HG03108 (cell line): ENCODE measurements at regions not wholly inside any gene's neighbourhood (a gene's known extent, or its start where the extent isn't known, plus 50 kb on each side); places are given as distances from the start of the nearest gene placed in this dataset.

Experiments used
- ATAC-seq: cut with Tn5 transposase; IDR thresholded peaks from one replicate; pipeline ENCODE4 v1.9.1; 2021; ENCODE audit warnings: moderate library complexity; ENCODE audit not compliant: unreplicated experiment

GRCh38 chr13:60282708-60283107 lies 114.3 kb upstream of the TDRD3 start:
- ATAC-seq: no peak

- no peak for ATAC-seq
Observed at GRCh38 chr13:60286707-60287106, 110.3 kb upstream of the TDRD3 start.

- ATAC-seq: no peak
Observed at GRCh38 chr13:60288569-60288968, 108.5 kb upstream of the TDRD3 start.

- no peak for ATAC-seq
Observed at GRCh38 chr13:60303166-60303565, 93.9 kb upstream of the TDRD3 start.

- no peak for ATAC-seq
Observed at GRCh38 chr13:60311527-60311926, 85.5 kb upstream of the TDRD3 start.

- ATAC-seq: no peak
Observed at GRCh38 chr13:60312851-60313505, 84.0 kb upstream of the TDRD3 start.

- ATAC-seq: no peak
Observed at GRCh38 chr13:60318186-60318585, 78.8 kb upstream of the TDRD3 start.

- ATAC-seq: no peak
Observed at GRCh38 chr13:60324131-60324530, 72.9 kb upstream of the TDRD3 start.

GRCh38 chr13:60326273-60326672 lies 70.7 kb upstream of the TDRD3 start:
- no peak for ATAC-seq

GRCh38 chr13:60327511-60327910 lies 69.5 kb upstream of the TDRD3 start:
- no peak for ATAC-seq

- no peak for ATAC-seq
Observed at GRCh38 chr13:60328073-60328472, 68.9 kb upstream of the TDRD3 start.

- no peak for ATAC-seq
Observed at GRCh38 chr13:60329221-60329923, 67.6 kb upstream of the TDRD3 start.

- ATAC-seq: no peak
Observed at GRCh38 chr13:60331249-60332012, 65.6 kb upstream of the TDRD3 start.

GRCh38 chr13:60332682-60333081 lies 64.3 kb upstream of the TDRD3 start:
- ATAC-seq: no peak

- no peak for ATAC-seq
Observed at GRCh38 chr13:60334310-60334709, 62.7 kb upstream of the TDRD3 start.

- ATAC-seq: no peak
Observed at GRCh38 chr13:60335531-60335930, 61.5 kb upstream of the TDRD3 start.

GRCh38 chr13:60338754-60339153 lies 58.3 kb upstream of the TDRD3 start:
- ATAC-seq: no peak

- ATAC-seq: no peak
Observed at GRCh38 chr13:60343978-60344377, 53.0 kb upstream of the TDRD3 start.

- no peak for ATAC-seq
Observed at GRCh38 chr13:60347174-60347573, 49.8 kb upstream of the TDRD3 start.
